ENCODE measurements at regions not wholly inside any gene's neighbourhood (a gene's known extent, or its start where the extent isn't known, plus 50 kb on each side); places are given as distances from the start of the nearest gene placed in this dataset.
A peak's percentile ranks its signal among the peaks of the same experiment; 100 is the strongest.

- H3K4me3 ChIP-seq (ENCODE audit: low read depth, low read length, poor library complexity, severe bottlenecking) = no peak overlapping the region
- POLR2A ChIA-PET (ENCODE audit: low non-redundant PET) = no interaction called here
- no peaks in the 10 kb centered on the region for H3K36me3 ChIP-seq (ENCODE audit: insufficient read depth, low read length, poor library complexity, severe bottlenecking)
- no TSS peak for BruUV-seq (replicated peaks)
- TF ChIP-seq EZH2 (IDR thresholded peaks at IDR 0.05; ENCODE audit: borderline replicate concordance, low read depth, low read length, poor library complexity, severe bottlenecking) (no peak), CTCF (conservative IDR thresholded peaks at IDR 0.05; ENCODE audit: low read depth, low read length) (no peak)
- CTCF ChIA-PET = no interaction called here
- intact Hi-C loops (cut with micrococcal nuclease; ENCODE audit: unreplicated experiment) = no loop called here
- no peaks in the 10 kb centered on the region for H3K4me1 ChIP-seq (ENCODE audit: insufficient read depth, low read length, poor library complexity, severe bottlenecking)
- no peak overlapping the region for H3K27ac ChIP-seq (ENCODE audit: low read depth, low read length, poor library complexity, severe bottlenecking)
- no peaks in the 10 kb centered on the region for H3K9me3 ChIP-seq (ENCODE audit: low read depth, low read length, poor library complexity, severe bottlenecking)
- no peaks in the 10 kb centered on the region for H3K27me3 ChIP-seq (replicated peaks; ENCODE audit: insufficient read depth, low read depth, low read length, poor library complexity)
- no peak for DNase-seq (ENCODE audit: low spot score)
These were observed 110.7 kb upstream of the CNTLN start for GRCh38 chr9:17024129-17024528.

GRCh38 chr9:17021387-17021970 is 113.4 kb upstream of the CNTLN start:
- Histone ChIP-seq H3K4me1 (ENCODE audit: insufficient read depth, low read length, poor library complexity, severe bottlenecking) (no peaks in the 10 kb centered on the region), H3K36me3 (ENCODE audit: insufficient read depth, low read length, poor library complexity, severe bottlenecking) (no peaks in the 10 kb centered on the region), H3K9me3 (ENCODE audit: low read depth, low read length, poor library complexity, severe bottlenecking) (no peaks in the 10 kb centered on the region), H3K27ac (ENCODE audit: low read depth, low read length, poor library complexity, severe bottlenecking) (no peak overlapping the region), H3K4me3 (ENCODE audit: low read depth, low read length, poor library complexity, severe bottlenecking) (no peak overlapping the region), H3K27me3 (replicated peaks; ENCODE audit: insufficient read depth, low read depth, low read length, poor library complexity) (no peaks in the 10 kb centered on the region)
- no TSS peak for BruUV-seq (replicated peaks)
- DNase-seq (ENCODE audit: low spot score) = peak; percentile 0
- ChIA-PET POLR2A (ENCODE audit: low non-redundant PET) (no interaction called here), CTCF (no interaction called here)
- TF ChIP-seq EZH2 (IDR thresholded peaks at IDR 0.05; ENCODE audit: borderline replicate concordance, low read depth, low read length, poor library complexity, severe bottlenecking) = no peak
- TF ChIP-seq CTCF (conservative IDR thresholded peaks at IDR 0.05; ENCODE audit: low read depth, low read length) = no peak
- intact Hi-C loops (cut with micrococcal nuclease; ENCODE audit: unreplicated experiment) = no loop called here

GRCh38 chr9:17019398-17019797 is 115.4 kb upstream of the CNTLN start:
- DNase-seq (ENCODE audit: low spot score) = no peak
- BruUV-seq (replicated peaks) = no TSS peak
- Histone ChIP-seq H3K27ac (ENCODE audit: low read depth, low read length, poor library complexity, severe bottlenecking) (no peak overlapping the region), H3K9me3 (ENCODE audit: low read depth, low read length, poor library complexity, severe bottlenecking) (no peaks in the 10 kb centered on the region), H3K4me3 (ENCODE audit: low read depth, low read length, poor library complexity, severe bottlenecking) (no peak overlapping the region), H3K4me1 (ENCODE audit: insufficient read depth, low read length, poor library complexity, severe bottlenecking) (no peaks in the 10 kb centered on the region), H3K36me3 (ENCODE audit: insufficient read depth, low read length, poor library complexity, severe bottlenecking) (no peaks in the 10 kb centered on the region), H3K27me3 (replicated peaks; ENCODE audit: insufficient read depth, low read depth, low read length, poor library complexity) (no peaks in the 10 kb centered on the region)
- CTCF ChIA-PET = no interaction called here
- intact Hi-C loops (cut with micrococcal nuclease; ENCODE audit: unreplicated experiment) = no loop called here
- POLR2A ChIA-PET (ENCODE audit: low non-redundant PET) = no interaction called here
- TF ChIP-seq CTCF (conservative IDR thresholded peaks at IDR 0.05; ENCODE audit: low read depth, low read length) (no peak), EZH2 (IDR thresholded peaks at IDR 0.05; ENCODE audit: borderline replicate concordance, low read depth, low read length, poor library complexity, severe bottlenecking) (no peak)
